ENCODE measurements at regions not wholly inside any gene's neighbourhood (a gene's known extent, or its start where the extent isn't known, plus 50 kb on each side); places are given as distances from the start of the nearest gene placed in this dataset.

GRCh38 chr16:51596247-51596646, 445.2 kb upstream of the SALL1 start:
- TF ChIP-seq EZH2 (IDR thresholded peaks at IDR 0.05; ENCODE audit: borderline replicate concordance, low read depth, low read length, severe bottlenecking) (no peak), CTCF (IDR thresholded peaks at IDR 0.05; ENCODE audit: extremely low read depth in 1 of 2, insufficient read depth in 1 of 2, low read depth in 1 of 2, low read length in 2 of 2) (no peak), POLR2AphosphoS5 (IDR thresholded peaks at IDR 0.05; ENCODE audit: insufficient read depth, low read depth, low read length) (no peak), POLR2A (IDR thresholded peaks at IDR 0.05; ENCODE audit: low read depth, low read length) (no peak), JUN (IDR thresholded peaks at IDR 0.05; ENCODE audit: borderline replicate concordance, insufficient read depth, insufficient read length, low read depth) (no peak)

All from endothelial cell of umbilical vein (primary cell).